Endodermal cell (in vitro differentiated cells): ENCODE measurements at regions not wholly inside any gene's neighbourhood (a gene's known extent, or its start where the extent isn't known, plus 50 kb on each side); places are given as distances from the start of the nearest gene placed in this dataset.
A peak's percentile ranks its signal among the peaks of the same experiment; 100 is the strongest.

Experiments
- DNase-seq: peaks from one replicate; pipeline ENCODE4 v3.0.0-alpha.2; 2017
- H3K27ac ChIP-seq: 2 replicates; pipeline ENCODE4 v1.5.1; 2013; ENCODE audit warnings: mild to moderate bottlenecking, low read depth, low read length, moderate library complexity
- H3K27me3 ChIP-seq: 2 replicates; pipeline ENCODE4 v1.6.1; 2013; ENCODE audit warnings: mild to moderate bottlenecking, low read length, moderate library complexity; ENCODE audit not compliant: insufficient read depth, control insufficient read depth, poor library complexity, severe bottlenecking
- H3K36me3 ChIP-seq: 2 replicates; pipeline ENCODE4 v1.7.0; 2013; ENCODE audit warnings: mild to moderate bottlenecking, low read length, moderate library complexity; ENCODE audit not compliant: control insufficient read depth, insufficient read depth
- H3K4me1 ChIP-seq: one replicate; pipeline ENCODE4 v1.7.0; 2013; ENCODE audit warnings: low read length; ENCODE audit not compliant: control insufficient read depth, insufficient read depth
- H3K4me3 ChIP-seq: 2 replicates; pipeline ENCODE4 v1.5.1; 2013; ENCODE audit warnings: mild to moderate bottlenecking, low read length, moderate library complexity
- H3K9ac ChIP-seq: 2 replicates; pipeline ENCODE4 v1.6.1; 2013; ENCODE audit warnings: mild to moderate bottlenecking, low read length, moderate library complexity; ENCODE audit not compliant: poor library complexity, severe bottlenecking; ENCODE audit errors: extremely low read depth
- H3K9me3 ChIP-seq: 2 replicates; pipeline ENCODE4 v1.6.1; 2013; ENCODE audit warnings: mild to moderate bottlenecking, low read length, moderate library complexity; ENCODE audit not compliant: control insufficient read depth
- H3K27ac Mint-ChIP-seq: 2 replicates; pipeline ENCODE4 v1.8.0; 2020; ENCODE audit warnings: mixed read lengths
- H3K27me3 Mint-ChIP-seq: 2 replicates; pipeline ENCODE4 v1.8.0; 2021; ENCODE audit warnings: mild to moderate bottlenecking, mixed read lengths; ENCODE audit not compliant: insufficient read depth
- H3K36me3 Mint-ChIP-seq: 2 replicates; pipeline ENCODE4 v1.8.0; 2020; ENCODE audit warnings: low read depth, mixed read lengths
- H3K4me1 Mint-ChIP-seq: 2 replicates; pipeline ENCODE4 v1.8.0; 2020; ENCODE audit warnings: mixed read lengths
- H3K4me3 Mint-ChIP-seq: 2 replicates; pipeline ENCODE4 v1.8.0; 2020; ENCODE audit warnings: mild to moderate bottlenecking, moderate library complexity, mixed read lengths
- H3K9me3 Mint-ChIP-seq: 2 replicates; pipeline ENCODE4 v1.8.0; 2020; ENCODE audit warnings: mild to moderate bottlenecking, mixed read lengths
- WGBS, 2 experiments: methylation state at CpG; one replicate each; pipeline versions ENCODE4 v1.1.5 to v1.1.7; 2013; ENCODE audit warnings: missing lambda C conversion rate in 2 of 2, mixed read lengths in 1 of 2; ENCODE audit not compliant: insufficient coverage in 1 of 2, insufficient read length in 1 of 2; 5-methylcytosine and 5-hydroxymethylcytosine counted together
- TF ChIP-seq, protein P1 (sequence below): fragments of 200-600 bp; sonication (generic); conservative IDR thresholded peaks from 2 replicates; pipeline ENCODE4 v1.5.0; 2021; ENCODE audit warnings: antibody characterized with exemption, mild to moderate bottlenecking

DNA sequence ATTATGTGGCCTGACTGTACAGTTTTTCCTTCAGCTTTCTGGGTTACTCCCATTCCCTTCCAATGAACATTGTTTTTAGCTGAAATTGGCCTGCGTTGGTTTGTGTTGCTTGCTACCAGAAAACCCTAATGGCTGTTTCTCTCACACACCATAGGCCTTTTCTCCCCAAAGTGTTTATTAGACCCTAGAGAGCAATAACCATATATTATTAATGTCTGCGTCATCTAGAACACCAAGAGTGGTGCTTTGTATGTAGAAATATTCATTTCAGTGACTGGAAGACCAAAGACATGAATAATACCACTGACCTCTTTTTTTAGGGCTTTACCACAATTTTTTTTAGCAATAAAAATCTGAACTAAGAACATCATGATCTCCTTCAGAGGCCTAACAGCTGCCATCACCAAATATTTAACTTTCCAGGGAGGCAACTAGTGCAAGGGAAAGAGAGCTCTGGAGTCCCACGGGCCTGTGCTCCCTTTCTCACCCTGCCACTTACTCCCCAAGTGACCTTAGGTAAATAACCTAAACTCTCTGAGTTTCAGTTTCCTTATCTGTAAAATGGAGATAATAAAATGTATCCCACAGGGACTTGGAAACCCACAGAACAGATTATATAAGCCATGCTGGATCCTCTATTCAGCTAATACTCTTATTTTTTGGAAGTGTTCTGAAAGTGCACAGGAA is 201.9 kb upstream of the ISL1 start:
- TF ChIP-seq, protein P1, sequence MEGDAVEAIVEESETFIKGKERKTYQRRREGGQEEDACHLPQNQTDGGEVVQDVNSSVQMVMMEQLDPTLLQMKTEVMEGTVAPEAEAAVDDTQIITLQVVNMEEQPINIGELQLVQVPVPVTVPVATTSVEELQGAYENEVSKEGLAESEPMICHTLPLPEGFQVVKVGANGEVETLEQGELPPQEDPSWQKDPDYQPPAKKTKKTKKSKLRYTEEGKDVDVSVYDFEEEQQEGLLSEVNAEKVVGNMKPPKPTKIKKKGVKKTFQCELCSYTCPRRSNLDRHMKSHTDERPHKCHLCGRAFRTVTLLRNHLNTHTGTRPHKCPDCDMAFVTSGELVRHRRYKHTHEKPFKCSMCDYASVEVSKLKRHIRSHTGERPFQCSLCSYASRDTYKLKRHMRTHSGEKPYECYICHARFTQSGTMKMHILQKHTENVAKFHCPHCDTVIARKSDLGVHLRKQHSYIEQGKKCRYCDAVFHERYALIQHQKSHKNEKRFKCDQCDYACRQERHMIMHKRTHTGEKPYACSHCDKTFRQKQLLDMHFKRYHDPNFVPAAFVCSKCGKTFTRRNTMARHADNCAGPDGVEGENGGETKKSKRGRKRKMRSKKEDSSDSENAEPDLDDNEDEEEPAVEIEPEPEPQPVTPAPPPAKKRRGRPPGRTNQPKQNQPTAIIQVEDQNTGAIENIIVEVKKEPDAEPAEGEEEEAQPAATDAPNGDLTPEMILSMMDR: no peak
- DNase-seq: no peak
- Histone ChIP-seq H3K9ac (no peak overlapping the region), H3K27me3 (no peaks in the 10 kb centered on the region), H3K36me3 (no peaks in the 10 kb centered on the region), H3K27ac (no peak overlapping the region), H3K4me1 (no peaks in the 10 kb centered on the region), H3K9me3 (no peaks in the 10 kb centered on the region), H3K4me3 (no peak overlapping the region)
- Mint-ChIP-seq H3K36me3 (no peaks in the 10 kb centered on the region), H3K9me3 (no peaks in the 10 kb centered on the region), H3K4me1 (peaks cover 12% of the 10 kb centered on the region), H3K27ac (no peak overlapping the region), H3K4me3 (no peak overlapping the region), H3K27me3 (peaks cover 6% of the 10 kb centered on the region)
- 68 to 92% methylated on average over 2 to 3 of the region's 3 CpGs for WGBS, 2 experiments

DNA sequence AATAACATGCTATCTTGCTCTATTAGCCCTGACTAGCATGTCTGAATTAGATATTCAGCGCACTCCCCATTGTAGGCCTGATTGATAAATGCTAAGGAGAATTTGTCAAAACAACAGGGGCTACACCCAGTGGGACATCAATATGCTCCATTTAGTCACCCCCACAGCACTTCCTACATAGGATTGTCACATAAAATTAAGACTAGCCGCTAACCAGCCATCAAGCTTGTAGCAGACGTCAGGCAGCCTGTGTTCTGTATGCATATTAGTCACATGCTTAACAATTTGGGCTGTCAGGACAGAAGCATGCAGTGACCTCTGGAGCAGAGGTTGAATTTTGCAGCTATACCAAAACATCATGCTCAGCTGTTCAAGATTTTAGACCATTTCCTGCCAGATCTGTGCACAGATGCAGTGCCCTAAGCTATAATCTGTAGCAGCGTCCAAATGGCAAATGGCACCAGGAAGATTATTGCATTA is 197.4 kb upstream of the ISL1 start:
- WGBS, 2 experiments: 50 to 74% methylated on average over 2 to 4 of the region's 4 CpGs
- H3K9ac ChIP-seq: no peak overlapping the region
- H3K4me1 ChIP-seq: no peaks in the 10 kb centered on the region
- no peak for DNase-seq
- no peaks in the 10 kb centered on the region for H3K36me3 ChIP-seq
- Mint-ChIP-seq H3K27me3 (peaks cover 9% of the 10 kb centered on the region), H3K9me3 (no peaks in the 10 kb centered on the region), H3K4me3 (no peak overlapping the region), H3K4me1 (peaks cover 19% of the 10 kb centered on the region), H3K36me3 (no peaks in the 10 kb centered on the region), H3K27ac (no peak overlapping the region)
- H3K27me3 ChIP-seq: no peaks in the 10 kb centered on the region
- TF ChIP-seq, protein P1: no peak
- H3K27ac ChIP-seq: no peak overlapping the region
- no peak overlapping the region for H3K4me3 ChIP-seq
- no peaks in the 10 kb centered on the region for H3K9me3 ChIP-seq

DNA sequence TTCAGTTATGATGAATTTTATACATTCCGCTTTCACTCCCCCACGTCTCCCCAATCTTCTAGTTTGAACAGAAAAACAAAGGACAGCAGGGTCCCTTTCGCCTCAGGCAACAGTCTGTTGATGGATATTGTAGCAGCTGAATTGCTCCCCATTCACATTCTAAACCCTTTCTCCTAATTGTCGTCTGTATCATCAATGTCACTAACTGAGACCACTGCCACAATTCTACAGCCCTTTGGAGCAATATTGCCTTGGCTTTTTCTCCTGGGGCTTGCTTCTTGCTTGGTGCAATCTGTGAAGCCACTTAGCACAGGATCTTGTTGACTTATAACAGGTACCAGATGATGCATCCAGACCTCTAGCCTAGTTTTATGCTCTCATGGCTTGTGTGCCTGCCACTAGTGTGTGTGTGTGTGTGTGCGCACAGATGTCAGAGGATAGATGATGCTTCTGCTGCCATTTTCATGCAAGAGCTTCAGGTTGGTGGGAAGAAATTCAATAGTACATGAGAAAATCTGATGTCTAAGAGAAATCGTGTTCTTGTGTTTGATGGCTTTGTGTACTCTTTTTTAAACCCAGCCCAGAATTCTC is 195.2 kb upstream of the ISL1 start:
- DNase-seq: no peak
- Histone ChIP-seq H3K27ac (peak overlapping the region; percentile 36), H3K4me3 (no peak overlapping the region), H3K9me3 (no peaks in the 10 kb centered on the region), H3K9ac (no peak overlapping the region), H3K36me3 (no peaks in the 10 kb centered on the region), H3K27me3 (no peaks in the 10 kb centered on the region), H3K4me1 (no peaks in the 10 kb centered on the region)
- Mint-ChIP-seq H3K9me3 (no peaks in the 10 kb centered on the region), H3K27me3 (peaks cover 9% of the 10 kb centered on the region), H3K4me3 (no peak overlapping the region), H3K27ac (no peak overlapping the region), H3K36me3 (no peaks in the 10 kb centered on the region), H3K4me1 (peaks cover 10% of the 10 kb centered on the region)
- WGBS, 2 experiments: 64 to 72% methylated on average over 2 to 6 of the region's 6 CpGs
- TF ChIP-seq, protein P1: no peak
